Activated effector memory CD4-positive, alpha-beta T cell treated with anti-CD3 and anti-CD28 coated beads, Interleukin-2, amount 50 U/mL, for 16 hours (primary cell): ENCODE measurements at regions not wholly inside any gene's neighbourhood (a gene's known extent, or its start where the extent isn't known, plus 50 kb on each side); places are given as distances from the start of the nearest gene placed in this dataset.

Source experiments
- DNase-seq: peaks from one replicate; pipeline ENCODE4 v3.0.0-alpha.2; 2020

- DNase-seq, result no peak
These were observed 252.5 kb downstream of the SLC6A15 start for GRCh38 chr12:84660139-84660538.

- no peak for DNase-seq
These were observed 253.7 kb downstream of the SLC6A15 start for GRCh38 chr12:84658877-84659276.

- DNase-seq, result no peak
These were observed 255.9 kb downstream of the SLC6A15 start for GRCh38 chr12:84656705-84657104.

GRCh38 chr12:84653482-84653881 is 259.1 kb downstream of the SLC6A15 start:
- DNase-seq, result no peak

- DNase-seq, result no peak
These were observed 264.2 kb downstream of the SLC6A15 start for GRCh38 chr12:84648425-84648824.

DNA sequence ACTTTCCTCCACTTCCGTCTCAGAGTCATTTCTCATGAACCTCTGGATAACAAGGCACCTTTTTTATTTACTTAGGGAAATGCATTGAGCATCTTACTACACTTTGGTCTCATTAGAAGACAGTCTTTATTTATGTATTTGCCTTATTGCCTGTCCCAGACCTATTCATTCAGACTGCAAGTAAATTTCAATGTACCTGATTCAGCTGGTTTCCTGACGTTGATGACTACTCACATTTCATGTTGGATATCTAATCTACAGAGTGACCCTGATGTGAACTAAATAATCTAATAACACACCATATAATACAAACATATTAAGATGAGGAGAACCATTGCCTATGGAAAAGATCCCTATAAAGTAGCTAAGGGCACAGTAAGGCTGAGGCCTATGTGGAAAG is 267.7 kb downstream of the SLC6A15 start:
- no peak for DNase-seq

DNA sequence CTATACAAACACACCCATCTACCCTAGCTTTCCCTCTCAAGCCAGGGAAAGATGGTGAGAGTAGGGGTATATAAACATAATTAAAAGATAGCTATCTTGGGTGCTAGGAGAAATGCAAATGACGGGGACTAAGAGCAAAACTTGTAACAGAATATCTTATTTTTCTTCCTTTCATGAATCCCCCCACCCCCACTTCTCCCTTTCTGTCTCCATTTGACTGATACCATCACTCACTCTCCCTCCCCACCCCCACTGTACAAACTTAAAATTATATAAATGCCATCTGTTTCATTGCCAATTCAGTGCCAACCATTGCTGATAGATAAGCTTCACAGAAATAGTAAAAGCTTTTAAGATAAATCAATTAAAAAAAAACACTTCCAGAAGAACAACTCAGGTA is 268.6 kb downstream of the SLC6A15 start:
- DNase-seq, result no peak

DNA sequence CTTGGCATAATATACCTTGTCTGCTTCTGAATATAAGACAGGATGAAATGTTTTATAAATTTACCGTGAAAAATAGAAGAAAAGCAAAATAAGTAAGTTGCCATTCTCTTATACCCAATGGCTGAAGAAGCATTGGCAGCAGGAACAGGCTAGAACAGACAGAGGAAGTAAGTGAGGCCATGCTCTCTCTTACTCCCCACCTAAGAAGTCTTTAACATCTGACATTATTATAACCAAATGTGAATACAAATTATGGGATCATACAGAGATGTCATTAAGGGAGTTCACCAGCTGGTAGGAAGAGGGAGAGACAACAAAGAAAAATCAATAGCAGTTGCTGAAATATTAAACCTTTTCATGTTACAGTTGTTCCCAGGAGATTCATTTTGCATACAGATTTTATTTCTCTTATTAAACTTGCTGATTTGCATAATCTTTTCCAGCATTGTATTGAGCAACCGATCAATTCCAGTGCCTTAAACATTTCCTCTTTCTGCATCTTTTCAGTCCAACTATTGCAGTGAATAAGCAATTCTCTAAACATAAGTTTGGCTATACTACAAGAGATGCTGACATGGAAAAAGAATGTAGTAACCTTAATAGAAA is 270.6 kb downstream of the SLC6A15 start:
- no peak for DNase-seq

DNA sequence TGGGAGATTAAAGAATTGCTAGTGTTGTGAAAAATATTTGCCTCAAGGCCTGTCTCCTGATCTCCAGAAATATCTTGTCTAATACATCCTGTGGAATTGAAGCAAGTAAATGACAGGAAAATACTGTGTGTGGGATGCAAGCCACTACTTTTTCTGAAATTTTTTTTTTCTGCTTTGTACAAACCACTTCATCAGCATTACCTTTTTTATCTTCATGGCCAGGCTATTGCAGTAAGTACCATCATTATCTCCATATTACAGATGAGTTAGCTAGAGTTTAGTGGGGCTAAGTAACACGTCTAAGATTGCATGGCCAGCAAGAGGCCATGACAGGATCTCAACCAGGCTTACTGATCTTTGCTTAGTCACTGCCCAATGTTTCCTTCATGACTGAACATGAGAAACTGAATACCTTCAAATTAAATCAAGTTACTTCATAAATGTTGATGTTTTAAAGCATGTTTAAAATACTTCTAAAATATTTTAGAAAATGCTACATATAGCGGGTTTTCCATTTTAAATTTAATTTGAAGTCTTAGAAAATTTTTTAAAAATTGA is 273.7 kb downstream of the SLC6A15 start:
- no peak for DNase-seq

DNA sequence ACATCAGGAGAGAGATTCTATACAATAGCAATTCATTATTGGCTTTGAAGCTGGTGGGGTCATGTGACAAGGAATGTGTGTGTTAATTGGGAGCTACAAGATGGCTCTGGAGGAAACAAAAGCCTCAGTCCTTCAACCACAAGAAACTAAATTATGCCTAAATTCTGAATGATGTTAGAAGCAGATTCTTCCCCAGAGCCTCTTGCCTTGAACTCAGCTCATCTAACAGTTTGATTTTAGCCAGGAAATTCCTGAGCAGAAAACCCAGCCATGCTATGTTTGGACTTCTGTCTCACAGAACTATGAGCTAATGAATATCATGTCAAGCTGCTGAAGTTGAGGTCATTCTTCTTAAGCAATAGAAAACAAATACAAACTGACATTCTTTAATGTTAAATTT is 274.7 kb downstream of the SLC6A15 start:
- DNase-seq, result no peak

DNA sequence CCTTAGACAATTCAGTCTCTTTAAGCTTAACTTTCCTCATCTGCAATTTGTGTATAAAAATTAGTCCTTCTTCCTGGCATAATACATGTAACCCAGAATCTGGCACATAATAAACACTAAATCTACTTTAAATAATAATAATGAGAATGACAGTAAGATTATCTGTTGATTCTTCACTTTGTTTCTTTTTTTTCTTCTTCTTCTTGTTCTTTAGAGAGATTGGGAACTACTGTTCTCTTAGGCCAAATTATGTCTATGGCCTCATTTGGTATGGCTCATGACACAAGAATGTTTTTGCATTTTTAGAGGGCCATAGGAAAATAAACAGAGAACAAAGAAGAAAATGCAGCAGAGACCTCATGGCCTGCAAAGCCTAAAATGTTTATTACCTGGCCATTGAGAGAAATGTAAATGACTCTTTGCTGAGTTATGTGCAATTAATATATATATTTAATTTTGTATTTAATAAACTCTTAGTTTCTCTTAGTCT is 275.8 kb downstream of the SLC6A15 start:
- DNase-seq, result no peak

DNA sequence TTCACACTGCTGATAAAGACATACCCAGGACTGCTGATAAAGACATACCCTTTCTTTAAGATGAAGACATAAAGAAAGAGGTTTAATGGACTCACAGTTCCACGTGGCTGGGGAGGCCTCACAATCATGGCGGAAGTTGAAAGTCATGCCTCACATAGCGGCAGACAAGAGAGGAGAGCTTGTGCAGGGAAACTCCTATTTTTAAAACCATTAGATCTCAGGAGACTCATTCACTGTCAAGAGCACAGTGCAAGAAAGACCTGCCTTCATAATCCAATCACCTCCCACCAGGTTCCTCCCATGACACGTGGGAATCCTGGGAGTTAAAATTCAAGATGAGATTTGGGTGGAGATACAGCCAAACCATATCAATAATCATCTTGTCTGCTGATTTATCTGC is 278.1 kb downstream of the SLC6A15 start:
- no peak for DNase-seq

DNA sequence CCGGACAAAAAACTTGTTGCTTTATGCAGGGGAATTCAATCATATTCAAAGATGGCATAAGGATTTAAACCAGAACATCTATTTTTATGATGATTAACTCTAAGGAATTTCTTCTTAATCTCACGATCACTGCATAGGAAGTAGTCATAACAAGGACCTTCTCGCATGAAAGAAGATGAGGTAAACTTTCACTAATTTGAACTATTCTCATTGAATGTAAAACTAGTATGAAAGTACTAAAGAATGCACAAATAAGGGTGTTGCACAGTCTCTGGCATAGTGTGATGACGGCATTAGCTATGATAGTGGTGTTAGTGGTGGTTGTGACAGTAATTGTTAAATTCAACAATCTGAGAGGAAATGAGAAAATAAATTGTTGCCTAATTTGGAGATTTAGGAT is 280.0 kb downstream of the SLC6A15 start:
- DNase-seq, result no peak

GRCh38 chr12:84631020-84631419 is 281.6 kb downstream of the SLC6A15 start:
- DNase-seq, result no peak

GRCh38 chr12:84627593-84627992 is 285.0 kb downstream of the SLC6A15 start:
- no peak for DNase-seq

DNA sequence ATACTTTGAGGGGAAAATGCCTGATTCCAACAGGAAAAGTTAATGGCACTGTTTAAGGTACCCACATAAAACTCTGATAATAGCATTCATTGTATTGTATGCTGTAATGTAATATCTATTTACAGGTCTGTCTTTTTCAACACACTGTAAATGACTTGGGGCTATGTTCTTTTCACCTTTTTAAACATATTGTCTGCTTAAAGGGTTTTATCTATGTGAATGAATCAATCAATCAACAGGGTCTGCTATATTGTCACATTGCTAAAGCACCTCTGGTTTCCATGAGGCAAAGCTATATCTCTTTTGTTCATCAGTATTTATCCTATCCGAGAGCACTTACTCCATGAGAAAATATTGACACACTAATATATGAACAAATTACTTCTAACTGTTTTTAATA is 288.0 kb downstream of the SLC6A15 start:
- no peak for DNase-seq

DNA sequence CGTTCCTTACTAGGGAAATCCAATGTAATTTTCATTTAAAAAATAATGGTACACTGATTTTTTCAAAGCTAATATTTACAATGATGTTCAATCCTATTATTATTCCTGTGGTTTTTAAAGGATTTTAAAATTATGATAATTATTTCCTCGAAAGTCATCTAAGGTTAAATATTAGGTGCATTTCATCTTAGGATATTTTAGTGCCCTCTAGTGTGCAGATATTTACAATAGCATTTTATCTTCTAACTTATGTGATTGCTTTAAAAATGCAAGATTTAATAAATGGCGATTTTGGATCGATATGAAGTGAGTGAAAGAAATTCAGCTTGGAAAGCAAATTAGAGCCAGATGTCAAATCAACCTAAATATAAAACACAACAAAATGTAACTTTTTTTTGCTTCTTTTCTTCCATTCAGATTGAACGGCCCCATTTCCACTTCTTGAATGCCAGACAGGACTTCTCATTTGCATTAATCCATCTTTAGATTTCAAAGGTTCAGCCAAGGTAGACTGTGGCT is 293.5 kb downstream of the SLC6A15 start:
- no peak for DNase-seq

DNA sequence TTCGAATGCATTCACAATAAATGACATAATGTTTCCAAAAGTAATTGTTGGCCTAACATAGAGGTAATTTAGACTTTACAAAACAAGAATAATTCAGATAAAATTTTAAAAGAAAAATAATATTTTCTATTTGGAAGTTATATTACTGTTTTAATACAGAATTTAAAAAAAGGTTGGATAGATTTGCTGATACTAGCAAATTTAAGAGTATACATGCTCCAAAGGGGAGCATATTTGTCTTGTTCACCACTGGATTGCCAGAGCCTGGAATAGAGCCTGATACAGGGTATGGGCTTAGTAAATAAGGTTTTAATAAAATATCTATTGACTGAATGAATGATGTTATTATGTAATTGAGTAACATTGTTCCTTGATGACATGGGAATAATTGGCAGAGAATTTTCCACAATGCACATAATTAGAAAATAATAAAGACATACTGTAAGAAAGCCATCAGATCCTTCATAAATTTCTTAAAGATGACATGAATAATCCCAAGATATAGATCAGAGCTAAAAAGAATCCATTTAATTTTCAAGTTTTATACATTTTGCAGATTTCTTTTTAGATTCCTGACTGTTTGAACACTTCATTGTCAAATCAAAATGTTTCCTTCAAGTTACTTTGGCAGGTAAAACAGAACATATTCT is 305.3 kb downstream of the SLC6A15 start:
- no peak for DNase-seq

DNA sequence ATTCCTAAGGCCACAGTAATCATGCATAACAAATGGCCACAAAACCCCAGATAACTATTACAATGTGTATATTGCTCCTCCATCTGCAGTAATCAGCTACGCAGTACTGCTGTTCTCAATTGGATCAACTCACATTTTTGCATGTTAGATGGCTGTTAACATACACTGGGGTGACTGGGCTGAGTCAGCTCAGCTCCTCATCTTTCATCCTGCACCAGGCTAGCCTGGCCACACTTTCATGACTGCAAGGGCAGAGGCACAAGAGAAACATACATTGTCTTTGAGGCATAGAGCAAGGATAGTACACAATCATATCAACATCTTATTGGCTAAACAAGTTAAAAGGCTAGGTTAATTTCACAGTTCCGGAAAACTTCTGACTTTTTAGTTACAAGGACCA is 306.6 kb downstream of the SLC6A15 start:
- DNase-seq, result no peak

DNA sequence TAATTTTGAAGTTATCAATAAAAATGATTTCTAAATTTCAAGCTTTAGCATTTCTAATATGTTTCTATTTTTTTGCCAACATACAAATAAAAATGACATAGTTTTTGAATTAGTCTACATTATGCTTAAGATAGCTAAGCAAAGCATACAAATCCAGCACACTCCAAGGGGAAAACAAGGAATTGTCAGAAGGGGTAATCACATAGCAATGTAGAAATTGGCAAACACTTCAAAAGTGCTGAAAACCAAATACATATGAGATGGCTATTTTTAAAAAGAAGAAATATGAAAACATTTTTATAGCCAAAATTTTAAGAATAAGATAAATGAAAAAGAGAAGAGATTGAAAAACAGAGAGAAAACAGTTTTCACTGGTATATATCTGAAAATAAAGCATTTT is 308.0 kb downstream of the SLC6A15 start:
- DNase-seq, result no peak

- no peak for DNase-seq
These were observed 308.9 kb downstream of the SLC6A15 start for GRCh38 chr12:84603484-84604248.

GRCh38 chr12:84601483-84601882 is 311.1 kb downstream of the SLC6A15 start:
- DNase-seq, result no peak

DNA sequence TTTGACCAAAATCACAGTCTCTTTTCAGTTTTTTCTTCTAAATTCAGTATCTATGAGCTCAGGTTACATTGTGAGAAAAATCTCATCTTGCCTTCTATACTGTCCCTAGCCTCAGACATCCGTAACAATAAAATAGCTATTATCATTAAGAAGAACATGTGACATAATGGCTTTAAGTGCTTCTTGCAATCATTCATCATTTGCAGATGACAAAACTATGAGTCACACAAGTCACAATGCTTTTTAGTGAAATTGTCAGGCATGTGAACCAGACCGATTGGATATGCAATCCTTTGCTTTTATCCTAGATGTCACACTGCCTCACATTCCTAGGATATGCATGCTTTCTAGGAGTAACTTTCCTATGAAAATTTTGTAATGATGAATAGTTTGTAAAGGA is 313.1 kb downstream of the SLC6A15 start:
- DNase-seq, result no peak

GRCh38 chr12:84596266-84596665 is 316.3 kb downstream of the SLC6A15 start:
- no peak for DNase-seq
